NCI-H1092 treated with DMSO at 0.1 percent for 48 hours (cell line): ENCODE measurements at regions not wholly inside any gene's neighbourhood (a gene's known extent, or its start where the extent isn't known, plus 50 kb on each side); places are given as distances from the start of the nearest gene placed in this dataset.

ENCODE experiments used
- DNase-seq: peaks from one replicate; lab custom pipeline; 2025; lab: John Stamatoyannopoulos, UW

DNA sequence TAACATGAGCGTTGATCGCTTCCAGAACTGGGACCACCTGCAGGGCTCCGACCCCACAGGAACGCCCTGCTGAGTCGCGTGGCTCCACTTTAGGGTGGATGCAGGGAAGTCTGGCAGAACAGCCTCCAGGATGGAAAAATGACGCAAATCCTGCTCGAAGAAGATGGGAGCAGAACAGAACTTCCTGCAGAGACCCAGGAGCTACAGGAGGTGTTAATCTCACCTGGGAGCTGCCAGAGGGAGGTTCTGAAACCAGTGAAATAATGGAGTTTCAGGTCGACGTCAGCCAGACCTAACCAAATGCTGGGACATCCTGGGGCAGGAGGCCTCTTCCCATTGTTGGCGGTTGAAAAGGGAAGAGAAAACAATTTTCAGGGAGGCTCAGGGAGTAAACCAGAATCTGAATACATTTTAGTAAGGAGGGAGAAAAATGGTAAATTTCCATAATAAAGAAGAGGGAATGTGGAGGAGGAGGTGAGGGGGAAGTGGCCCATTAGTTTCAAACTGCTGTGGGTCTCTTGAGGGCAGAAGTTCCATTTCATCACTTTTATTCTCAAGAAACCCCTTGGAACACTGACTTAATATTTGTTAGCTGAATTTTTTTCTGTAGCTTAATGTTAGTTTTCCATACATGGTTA, 558.4 kb upstream of the CDH4 start:
- no peak for DNase-seq

- DNase-seq, result no peak
Observed at GRCh38 chr20:60694763-60695162, 557.3 kb upstream of the CDH4 start.

DNA sequence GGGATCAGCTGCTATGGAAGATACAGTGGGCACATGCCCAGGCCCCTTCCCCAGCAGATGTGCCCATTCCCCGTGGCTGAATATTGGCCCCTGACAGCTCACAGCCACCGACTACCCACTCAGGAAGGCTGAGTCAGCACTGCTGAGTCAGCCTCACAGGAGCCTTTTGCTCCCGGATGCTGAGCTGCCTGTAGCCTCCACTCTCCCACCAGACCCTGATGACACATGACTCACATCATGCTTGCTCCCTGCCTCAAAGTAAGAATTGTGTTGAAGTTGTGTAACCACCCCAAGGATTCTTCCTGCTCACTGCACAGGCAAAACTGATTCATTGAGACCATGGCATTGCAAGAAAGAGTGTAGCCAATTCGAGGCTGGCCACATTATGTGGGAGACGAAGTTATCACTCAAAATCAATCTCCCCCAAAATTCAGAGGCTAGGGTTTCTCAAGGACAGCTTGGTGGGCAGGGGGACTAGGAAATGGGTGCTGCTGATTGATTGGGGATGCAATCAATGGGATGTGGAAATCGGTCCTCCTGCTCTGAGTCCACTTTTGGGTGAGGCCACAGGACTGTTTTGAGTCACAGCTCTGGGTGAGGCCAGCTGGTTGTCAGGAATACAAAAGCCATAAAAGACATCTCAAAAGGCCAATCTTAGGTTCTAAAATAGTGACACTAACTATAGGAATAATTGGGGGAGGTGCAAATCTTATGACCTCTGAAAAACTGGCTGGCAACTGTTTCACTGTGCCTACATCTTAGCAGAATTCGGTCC, 556.6 kb upstream of the CDH4 start:
- no peak for DNase-seq

GRCh38 chr20:60697252-60697651, 554.8 kb upstream of the CDH4 start:
- DNase-seq, result no peak

DNA sequence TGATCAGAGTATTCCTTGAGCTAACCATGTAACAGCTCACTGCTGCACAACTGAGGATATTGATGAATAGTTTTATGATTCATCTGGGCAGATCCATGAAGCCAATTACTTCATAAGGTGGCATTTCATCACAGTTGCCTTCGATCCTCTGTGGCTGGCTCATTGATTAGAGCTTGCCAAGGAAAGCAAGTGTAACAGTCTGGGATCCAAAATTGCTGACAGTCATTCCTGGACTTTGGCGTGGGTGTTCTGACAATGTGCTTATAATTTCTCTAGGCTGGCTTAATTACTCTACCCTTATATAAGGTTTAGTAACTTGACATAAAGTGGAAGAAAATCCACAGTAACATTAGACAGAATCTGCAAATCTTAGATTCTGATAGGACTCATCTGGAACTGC, 551.3 kb upstream of the CDH4 start:
- no peak for DNase-seq

DNA sequence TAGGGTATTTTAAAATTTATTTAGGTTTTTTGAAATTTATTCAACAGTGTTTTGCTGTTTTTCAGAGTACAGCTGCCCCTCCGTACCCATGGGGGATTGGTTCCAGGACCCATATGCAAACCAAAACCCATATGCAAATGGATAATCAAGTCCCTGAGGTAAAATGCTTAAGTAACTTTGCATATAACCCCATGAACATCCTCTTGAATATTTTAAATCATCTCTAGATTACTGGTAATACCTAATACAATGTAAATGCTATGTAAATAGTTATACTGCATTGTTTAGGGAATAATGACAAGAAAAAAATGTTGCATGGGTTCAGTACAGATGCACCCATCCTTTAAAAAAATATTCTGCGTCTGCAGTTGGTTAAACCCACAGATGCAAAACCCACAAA, 547.9 kb upstream of the CDH4 start:
- no peak for DNase-seq

- DNase-seq, result no peak
Observed at GRCh38 chr20:60713396-60713795, 538.7 kb upstream of the CDH4 start.

GRCh38 chr20:60715172-60715571, 536.9 kb upstream of the CDH4 start:
- DNase-seq, result no peak

- peak; percentile 75 for DNase-seq
Observed at GRCh38 chr20:60718743-60719480, 533.1 kb upstream of the CDH4 start.

DNA sequence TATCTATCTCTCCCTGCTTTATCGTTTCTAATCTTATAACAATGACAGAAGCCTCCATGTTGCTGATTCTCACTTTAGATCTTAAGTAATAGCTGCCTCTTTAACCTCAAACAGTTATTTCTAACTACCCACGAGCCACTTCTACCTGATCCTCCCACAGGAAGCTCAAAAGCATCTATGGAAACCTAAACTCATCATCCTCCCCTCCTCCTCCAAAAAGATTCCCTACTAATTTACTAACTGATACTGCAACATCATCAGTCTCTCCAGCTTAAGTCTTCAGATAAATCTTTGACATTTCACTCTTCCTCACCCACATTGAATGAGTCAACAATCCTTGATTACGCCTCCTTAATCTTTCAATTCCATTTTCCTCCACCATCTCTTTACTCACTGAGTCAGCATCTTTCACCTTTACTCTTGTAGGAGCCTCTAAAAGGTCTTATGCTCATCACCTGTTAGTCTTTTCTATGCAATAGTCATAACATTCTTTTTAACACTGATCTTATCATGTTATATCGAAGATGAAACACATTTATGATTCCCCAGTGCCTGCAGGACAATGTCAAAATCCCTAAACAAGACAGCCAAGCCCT, 526.7 kb upstream of the CDH4 start:
- DNase-seq, result no peak

DNA sequence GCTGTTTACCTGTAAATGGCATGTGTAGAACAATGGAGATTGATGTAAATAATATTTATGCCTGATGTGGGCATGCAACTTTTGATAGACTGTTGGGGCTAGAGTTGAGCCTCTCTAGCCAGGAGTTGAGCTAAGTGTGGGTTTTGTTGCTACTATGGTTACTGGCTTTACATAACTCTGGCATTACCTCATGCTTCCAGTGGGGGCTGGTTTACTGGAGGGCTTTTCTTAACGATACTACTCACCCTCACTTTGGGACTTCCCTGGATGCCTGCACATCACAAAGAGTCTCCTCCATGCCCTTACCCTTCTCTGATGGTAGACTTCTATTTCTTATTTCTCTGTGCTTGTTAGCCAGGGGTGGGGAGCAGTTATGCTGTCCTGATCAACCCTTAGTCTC, 524.6 kb upstream of the CDH4 start:
- DNase-seq, result no peak

DNA sequence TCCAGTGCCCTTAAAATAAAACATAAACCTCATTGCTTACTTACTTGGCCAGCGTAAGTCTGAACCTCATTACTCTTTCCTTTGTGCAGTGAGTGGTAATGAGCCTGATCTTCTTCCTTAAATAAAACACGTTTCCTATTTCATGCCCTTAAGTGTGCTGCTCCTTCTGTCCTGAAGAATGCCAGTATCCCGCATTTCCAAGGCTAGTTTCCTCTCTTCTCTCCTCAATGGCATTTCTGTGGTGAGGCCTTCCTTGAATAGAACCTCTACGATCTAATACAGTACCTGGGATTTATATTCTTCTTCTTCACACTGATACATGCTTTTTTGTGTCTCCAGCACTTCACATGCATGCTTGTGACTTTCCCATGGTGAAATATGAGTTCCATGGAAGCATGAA, 523.4 kb upstream of the CDH4 start:
- DNase-seq, result no peak

GRCh38 chr20:60729135-60729900, 522.7 kb upstream of the CDH4 start:
- DNase-seq, result peak; percentile 19

- DNase-seq, result no peak
Observed at GRCh38 chr20:60732322-60732721, 519.7 kb upstream of the CDH4 start.

DNA sequence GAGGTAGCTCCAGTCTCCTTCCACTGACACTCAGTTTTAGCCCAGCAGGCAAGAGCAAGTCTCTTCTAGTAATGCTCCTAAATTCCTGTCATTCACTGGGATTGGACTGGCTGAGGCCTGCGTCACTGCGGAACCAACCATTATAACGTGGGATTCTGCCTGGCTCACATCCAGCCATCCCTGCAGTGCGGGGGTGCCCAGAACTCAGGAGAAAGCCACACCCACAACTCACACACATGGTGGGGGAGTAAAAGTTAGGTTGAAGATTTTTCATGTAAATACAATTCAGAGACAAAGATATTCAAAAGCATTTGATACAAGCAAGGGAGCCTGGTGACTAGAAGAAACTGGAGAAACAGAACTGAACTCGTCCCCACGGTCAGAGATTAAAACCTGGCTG, 504.0 kb upstream of the CDH4 start:
- DNase-seq, result no peak

DNA sequence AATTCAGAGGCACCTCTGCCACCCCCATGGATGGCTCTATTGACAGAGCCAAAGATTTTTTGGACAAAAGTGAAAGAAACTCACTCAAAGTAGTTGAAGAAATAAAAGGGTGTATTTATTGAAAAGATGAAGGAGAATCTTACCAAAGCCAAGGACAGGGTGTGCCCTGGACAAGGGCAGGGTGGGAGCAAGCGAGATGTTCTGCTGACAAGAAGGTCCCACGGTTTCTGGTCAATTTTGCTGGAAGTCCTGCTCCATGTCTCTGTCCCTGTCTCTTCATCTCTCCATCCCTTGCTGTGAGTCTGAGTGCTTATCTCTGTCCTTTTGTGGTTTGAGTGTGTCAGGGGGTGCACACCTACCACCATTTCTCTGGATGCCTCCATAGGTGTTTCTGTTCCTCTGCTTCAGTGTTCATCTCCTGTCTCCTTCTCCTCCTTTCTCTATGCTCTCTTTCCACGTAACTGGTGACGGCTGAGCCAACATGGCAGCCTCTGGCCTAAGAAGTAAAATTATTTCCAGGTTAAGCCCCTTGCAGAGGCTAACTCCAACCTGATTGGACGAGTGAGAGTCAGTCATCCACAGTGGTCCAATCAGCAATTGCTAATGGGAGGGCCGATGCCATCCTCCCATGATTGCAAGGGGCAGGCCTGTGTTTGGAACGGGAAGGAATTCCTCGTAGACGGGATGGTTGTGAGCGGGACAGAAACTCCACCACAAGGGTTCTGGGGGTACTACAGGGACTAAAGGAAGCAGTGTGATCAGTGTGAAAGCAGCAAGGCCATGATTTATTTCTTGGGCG, 502.1 kb upstream of the CDH4 start:
- DNase-seq, result no peak

GRCh38 chr20:60750909-60751308, 501.2 kb upstream of the CDH4 start:
- no peak for DNase-seq

DNA sequence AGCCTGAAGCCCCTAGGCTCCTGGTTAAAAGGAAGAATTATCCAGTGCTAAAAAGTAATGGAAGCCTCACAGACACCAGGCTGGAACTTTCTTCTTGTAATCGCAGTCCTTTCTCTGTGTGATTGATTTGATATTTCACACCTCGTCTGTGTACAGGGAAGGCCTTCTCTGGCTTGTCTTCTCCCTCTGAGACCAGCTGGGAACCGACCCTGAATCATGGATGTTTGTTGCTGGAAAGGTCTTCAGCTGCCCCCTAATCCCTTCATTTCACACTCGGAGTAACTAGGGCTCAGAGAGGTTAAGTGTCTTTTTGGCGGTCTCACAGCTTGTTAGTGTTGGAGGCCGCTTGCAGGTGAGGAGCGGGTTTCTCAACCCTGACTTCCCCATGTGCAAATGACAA, 500.2 kb upstream of the CDH4 start:
- DNase-seq, result no peak

- DNase-seq, result no peak
Observed at GRCh38 chr20:60752741-60753420, 499.2 kb upstream of the CDH4 start.

GRCh38 chr20:60754856-60755255, 497.2 kb upstream of the CDH4 start:
- no peak for DNase-seq

- no peak for DNase-seq
Observed at GRCh38 chr20:60759651-60760050, 492.4 kb upstream of the CDH4 start.
